HG03457 (cell line): ENCODE measurements at regions not wholly inside any gene's neighbourhood (a gene's known extent, or its start where the extent isn't known, plus 50 kb on each side); places are given as distances from the start of the nearest gene placed in this dataset.

Experiments
- ATAC-seq: cut with Tn5 transposase; IDR thresholded peaks from one replicate; pipeline ENCODE4 v1.9.1; 2021; ENCODE audit warnings: moderate number of reproducible peaks; ENCODE audit not compliant: unreplicated experiment

- no peak for ATAC-seq
These were observed 162.7 kb downstream of the MACROH2A1 start for GRCh38 chr5:135236228-135236907.

- ATAC-seq: no peak
These were observed 163.3 kb downstream of the MACROH2A1 start for GRCh38 chr5:135235551-135236227.

GRCh38 chr5:135234666-135235401 is 164.2 kb downstream of the MACROH2A1 start:
- ATAC-seq: no peak

- no peak for ATAC-seq
These were observed 164.8 kb downstream of the MACROH2A1 start for GRCh38 chr5:135234242-135234641.

- ATAC-seq: no peak
These were observed 165.6 kb downstream of the MACROH2A1 start for GRCh38 chr5:135233477-135233876.

- no peak for ATAC-seq
These were observed 166.1 kb downstream of the MACROH2A1 start for GRCh38 chr5:135232958-135233357.

GRCh38 chr5:135231289-135231688 is 167.7 kb downstream of the MACROH2A1 start:
- ATAC-seq: no peak

GRCh38 chr5:135230251-135230925 is 168.6 kb downstream of the MACROH2A1 start:
- no peak for ATAC-seq

- ATAC-seq: no peak
These were observed 169.3 kb downstream of the MACROH2A1 start for GRCh38 chr5:135229679-135230132.

- ATAC-seq: no peak
These were observed 169.9 kb downstream of the MACROH2A1 start for GRCh38 chr5:135229122-135229521.

- no peak for ATAC-seq
These were observed 170.8 kb downstream of the MACROH2A1 start for GRCh38 chr5:135228222-135228621.

- no peak for ATAC-seq
These were observed 171.7 kb downstream of the MACROH2A1 start for GRCh38 chr5:135227064-135228022.

GRCh38 chr5:135225856-135226560 is 173.0 kb downstream of the MACROH2A1 start:
- ATAC-seq: no peak

- no peak for ATAC-seq
These were observed 175.0 kb downstream of the MACROH2A1 start for GRCh38 chr5:135223891-135224625.

GRCh38 chr5:135223404-135223803 is 175.6 kb downstream of the MACROH2A1 start:
- no peak for ATAC-seq

- no peak for ATAC-seq
These were observed 176.3 kb downstream of the MACROH2A1 start for GRCh38 chr5:135222771-135223170.

- ATAC-seq: no peak
These were observed 176.8 kb downstream of the MACROH2A1 start for GRCh38 chr5:135222171-135222681.

- ATAC-seq: no peak
These were observed 177.3 kb downstream of the MACROH2A1 start for GRCh38 chr5:135221696-135222095.

- no peak for ATAC-seq
These were observed 177.9 kb downstream of the MACROH2A1 start for GRCh38 chr5:135221187-135221473.
